SK-N-SH treated with all-trans-retinoic acid at 6 μM for 48 hours (cell line): ENCODE measurements at regions not wholly inside any gene's neighbourhood (a gene's known extent, or its start where the extent isn't known, plus 50 kb on each side); places are given as distances from the start of the nearest gene placed in this dataset.

Experiments used
- ATAC-seq: fragments of 200-7000 bp; cut with Tn5 transposase; 3 replicates; pipeline ENCODE4 v1.9.1; 2020; ENCODE audit warnings: mild to moderate bottlenecking, moderate library complexity
- ARNTL ChIP-seq: fragments of 450-650 bp; formaldehyde crosslinking; IDR thresholded peaks from 2 replicates; pipeline ENCODE4 v1.5.0; 2020; ENCODE audit warnings: low read depth, mild to moderate bottlenecking, moderate library complexity, borderline replicate concordance
- CREB5 ChIP-seq: fragments of 250-450 bp; sonication (Bioruptor Pico); IDR thresholded peaks from 2 replicates; pipeline ENCODE4 v1.5.1; 2020; ENCODE audit warnings: low read depth, mild to moderate bottlenecking, moderate library complexity
- CSDC2 ChIP-seq: fragments of 250-450 bp; sonication (Bioruptor Pico); IDR thresholded peaks from 2 replicates; pipeline ENCODE4 v1.5.0; 2020; ENCODE audit warnings: mild to moderate bottlenecking, moderate library complexity
- CSRNP3 ChIP-seq: fragments of 250-450 bp; sonication (Bioruptor Pico); IDR thresholded peaks from 2 replicates; pipeline ENCODE4 v1.5.1; 2021; ENCODE audit warnings: mild to moderate bottlenecking, moderate library complexity
- ESRRG ChIP-seq: fragments of 250-450 bp; sonication (Bioruptor Pico); IDR thresholded peaks from 2 replicates; pipeline ENCODE4 v1.6.1; 2021; ENCODE audit warnings: mild to moderate bottlenecking
- GLIS3 ChIP-seq: fragments of 250-450 bp; sonication (Bioruptor Pico); IDR thresholded peaks from 2 replicates; pipeline ENCODE4 v1.5.0; 2020; ENCODE audit warnings: mild to moderate bottlenecking, moderate library complexity
- ISL1 ChIP-seq: fragments of 250-450 bp; sonication (Bioruptor Pico); IDR thresholded peaks from 2 replicates; pipeline ENCODE4 v2.1.2; 2022; ENCODE audit warnings: mild to moderate bottlenecking, moderate library complexity
- OSR1 ChIP-seq: fragments of 250-450 bp; sonication (Bioruptor Pico); IDR thresholded peaks from 2 replicates; pipeline ENCODE4 v1.8.0; 2022; ENCODE audit warnings: moderate library complexity, mild to moderate bottlenecking, inconsistent platforms
- PATZ1 ChIP-seq: fragments of 250-450 bp; sonication (Bioruptor Pico); IDR thresholded peaks from 2 replicates; pipeline ENCODE4 v1.8.0; 2020; ENCODE audit warnings: mild to moderate bottlenecking, moderate library complexity, borderline replicate concordance
- PPARA ChIP-seq: fragments of 250-450 bp; sonication (Bioruptor Pico); IDR thresholded peaks from 2 replicates; pipeline ENCODE4 v1.5.0; 2020; ENCODE audit warnings: mild to moderate bottlenecking, borderline replicate concordance
- RARB ChIP-seq: fragments of 250-450 bp; sonication (Bioruptor Pico); IDR thresholded peaks from 2 replicates; pipeline ENCODE4 v1.8.0; 2021; ENCODE audit warnings: mild to moderate bottlenecking, moderate library complexity
- SNAI2 ChIP-seq: fragments of 250-450 bp; sonication (Bioruptor Pico); IDR thresholded peaks from 2 replicates; pipeline ENCODE4 v1.5.0; 2020; ENCODE audit warnings: mild to moderate bottlenecking, moderate library complexity
- TCF4 ChIP-seq: fragments of 250-450 bp; sonication (Bioruptor Pico); IDR thresholded peaks from 2 replicates; pipeline ENCODE4 v1.8.0; 2021; ENCODE audit warnings: mild to moderate bottlenecking, moderate library complexity, borderline replicate concordance
- TOX ChIP-seq: fragments of 250-450 bp; sonication (Bioruptor Pico); IDR thresholded peaks from 2 replicates; pipeline ENCODE4 v1.8.0; 2021; ENCODE audit warnings: mild to moderate bottlenecking, moderate library complexity, borderline replicate concordance
- ZC3H10 ChIP-seq: fragments of 250-450 bp; sonication (Bioruptor Pico); IDR thresholded peaks from 2 replicates; pipeline ENCODE4 v1.5.1; 2021; ENCODE audit warnings: mild to moderate bottlenecking, moderate library complexity
- ZFP3 ChIP-seq: fragments of 250-450 bp; sonication (Bioruptor Pico); IDR thresholded peaks from 2 replicates; pipeline ENCODE4 v1.5.0; 2020; ENCODE audit warnings: mild to moderate bottlenecking, moderate library complexity
- ZFP30 ChIP-seq: fragments of 450-650 bp; formaldehyde crosslinking; IDR thresholded peaks from 2 replicates; pipeline ENCODE4 v1.5.0; 2022; ENCODE audit warnings: mild to moderate bottlenecking, moderate library complexity
- ZNF565 ChIP-seq: fragments of 450-650 bp; formaldehyde crosslinking; conservative IDR thresholded peaks from 2 replicates; pipeline ENCODE4 v1.5.0; 2020; ENCODE audit warnings: low read depth, mild to moderate bottlenecking, moderate library complexity
- ZNF70 ChIP-seq: fragments of 450-650 bp; formaldehyde crosslinking; IDR thresholded peaks from 2 replicates; pipeline ENCODE4 v1.5.0; 2020; ENCODE audit warnings: mild to moderate bottlenecking, moderate library complexity
- ZNF8 ChIP-seq: fragments of 450-650 bp; formaldehyde crosslinking; IDR thresholded peaks from 2 replicates; pipeline ENCODE4 v1.5.0; 2020; ENCODE audit warnings: mild to moderate bottlenecking, moderate library complexity
- TF ChIP-seq, protein P1 (sequence below): fragments of 250-450 bp; sonication (Bioruptor Pico); IDR thresholded peaks from 2 replicates; pipeline ENCODE4 v1.8.0; 2021; ENCODE audit warnings: low read depth, mild to moderate bottlenecking, moderate library complexity, borderline replicate concordance
- TF ChIP-seq, protein P2 (sequence below): fragments of 250-450 bp; sonication (Bioruptor Pico); IDR thresholded peaks from 2 replicates; pipeline ENCODE4 v1.5.0; 2020; ENCODE audit warnings: mild to moderate bottlenecking, moderate library complexity

GRCh38 chr7:69126896-69127479, 471.3 kb upstream of the AUTS2 start:
- no peak for ATAC-seq
- TF ChIP-seq ZFP3 (CRISPR knock-in tag) (no peak), TCF4 (no peak), ZFP30 (CRISPR knock-in tag) (no peak), SNAI2 (no peak), ZNF8 (CRISPR knock-in tag) (no peak)
- TF ChIP-seq, protein P1, sequence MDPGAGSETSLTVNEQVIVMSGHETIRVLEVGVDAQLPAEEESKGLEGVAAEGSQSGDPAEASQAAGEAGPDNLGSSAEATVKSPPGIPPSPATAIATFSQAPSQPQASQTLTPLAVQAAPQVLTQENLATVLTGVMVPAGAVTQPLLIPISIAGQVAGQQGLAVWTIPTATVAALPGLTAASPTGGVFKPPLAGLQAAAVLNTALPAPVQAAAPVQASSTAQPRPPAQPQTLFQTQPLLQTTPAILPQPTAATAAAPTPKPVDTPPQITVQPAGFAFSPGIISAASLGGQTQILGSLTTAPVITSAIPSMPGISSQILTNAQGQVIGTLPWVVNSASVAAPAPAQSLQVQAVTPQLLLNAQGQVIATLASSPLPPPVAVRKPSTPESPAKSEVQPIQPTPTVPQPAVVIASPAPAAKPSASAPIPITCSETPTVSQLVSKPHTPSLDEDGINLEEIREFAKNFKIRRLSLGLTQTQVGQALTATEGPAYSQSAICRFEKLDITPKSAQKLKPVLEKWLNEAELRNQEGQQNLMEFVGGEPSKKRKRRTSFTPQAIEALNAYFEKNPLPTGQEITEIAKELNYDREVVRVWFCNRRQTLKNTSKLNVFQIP (CRISPR knock-in tag), result no peak

GRCh38 chr7:69129524-69129923, 468.8 kb upstream of the AUTS2 start:
- ATAC-seq, result no peak
- no peak for TF ChIP-seq TOX
- TF ChIP-seq CSDC2 (CRISPR knock-in tag), result no peak
- no peak for TF ChIP-seq ZFP30 (CRISPR knock-in tag)
- TF ChIP-seq TCF4, result no peak
- TF ChIP-seq RARB (CRISPR knock-in tag), result no peak
- TF ChIP-seq PPARA (CRISPR knock-in tag), result no peak
- TF ChIP-seq ZNF8 (CRISPR knock-in tag), result no peak
- no peak for TF ChIP-seq ARNTL (CRISPR knock-in tag)
- no peak for TF ChIP-seq CSRNP3

- TF ChIP-seq CREB5 (CRISPR knock-in tag), result no peak
- no peak for TF ChIP-seq SNAI2
- no peak for TF ChIP-seq ESRRG
- TF ChIP-seq ARNTL (CRISPR knock-in tag), result no peak
- no peak for TF ChIP-seq CSRNP3
- TF ChIP-seq, protein P1 (CRISPR knock-in tag), result no peak
- TF ChIP-seq ZC3H10 (CRISPR knock-in tag), result no peak
- TF ChIP-seq ZNF565 (CRISPR knock-in tag), result no peak
- no peak for TF ChIP-seq GLIS3 (CRISPR knock-in tag)
- no peak for TF ChIP-seq ISL1 (CRISPR knock-in tag)
- no peak for TF ChIP-seq OSR1 (CRISPR knock-in tag)
- TF ChIP-seq TCF4, result no peak
- TF ChIP-seq, protein P2, sequence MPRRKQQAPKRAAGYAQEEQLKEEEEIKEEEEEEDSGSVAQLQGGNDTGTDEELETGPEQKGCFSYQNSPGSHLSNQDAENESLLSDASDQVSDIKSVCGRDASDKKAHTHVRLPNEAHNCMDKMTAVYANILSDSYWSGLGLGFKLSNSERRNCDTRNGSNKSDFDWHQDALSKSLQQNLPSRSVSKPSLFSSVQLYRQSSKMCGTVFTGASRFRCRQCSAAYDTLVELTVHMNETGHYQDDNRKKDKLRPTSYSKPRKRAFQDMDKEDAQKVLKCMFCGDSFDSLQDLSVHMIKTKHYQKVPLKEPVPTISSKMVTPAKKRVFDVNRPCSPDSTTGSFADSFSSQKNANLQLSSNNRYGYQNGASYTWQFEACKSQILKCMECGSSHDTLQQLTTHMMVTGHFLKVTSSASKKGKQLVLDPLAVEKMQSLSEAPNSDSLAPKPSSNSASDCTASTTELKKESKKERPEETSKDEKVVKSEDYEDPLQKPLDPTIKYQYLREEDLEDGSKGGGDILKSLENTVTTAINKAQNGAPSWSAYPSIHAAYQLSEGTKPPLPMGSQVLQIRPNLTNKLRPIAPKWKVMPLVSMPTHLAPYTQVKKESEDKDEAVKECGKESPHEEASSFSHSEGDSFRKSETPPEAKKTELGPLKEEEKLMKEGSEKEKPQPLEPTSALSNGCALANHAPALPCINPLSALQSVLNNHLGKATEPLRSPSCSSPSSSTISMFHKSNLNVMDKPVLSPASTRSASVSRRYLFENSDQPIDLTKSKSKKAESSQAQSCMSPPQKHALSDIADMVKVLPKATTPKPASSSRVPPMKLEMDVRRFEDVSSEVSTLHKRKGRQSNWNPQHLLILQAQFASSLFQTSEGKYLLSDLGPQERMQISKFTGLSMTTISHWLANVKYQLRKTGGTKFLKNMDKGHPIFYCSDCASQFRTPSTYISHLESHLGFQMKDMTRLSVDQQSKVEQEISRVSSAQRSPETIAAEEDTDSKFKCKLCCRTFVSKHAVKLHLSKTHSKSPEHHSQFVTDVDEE (CRISPR knock-in tag), result no peak
- no peak for TF ChIP-seq ZNF8 (CRISPR knock-in tag)
- no peak for TF ChIP-seq TOX
- TF ChIP-seq ZFP30 (CRISPR knock-in tag), result no peak
- TF ChIP-seq ZNF70 (CRISPR knock-in tag), result no peak
- TF ChIP-seq CSDC2 (CRISPR knock-in tag), result no peak
- TF ChIP-seq RARB (CRISPR knock-in tag), result no peak
- no peak for TF ChIP-seq PATZ1
- no peak for ATAC-seq
These were observed 468.3 kb upstream of the AUTS2 start for GRCh38 chr7:69129951-69130350.
